Activated CD8-positive, alpha-beta memory T cell treated with anti-CD3 and anti-CD28 coated beads, Interleukin-2, amount 50 U/mL, for 4 hours (primary cell): ENCODE measurements at regions not wholly inside any gene's neighbourhood (a gene's known extent, or its start where the extent isn't known, plus 50 kb on each side); places are given as distances from the start of the nearest gene placed in this dataset.

Experiments used
- DNase-seq: peaks from one replicate; pipeline ENCODE4 v3.0.0-alpha.2; 2020

- DNase-seq, result no peak
These were observed 1404.2 kb upstream of the CELF2 start for GRCh38 chr10:9613338-9614075.

- no peak for DNase-seq
These were observed 1402.5 kb upstream of the CELF2 start for GRCh38 chr10:9615189-9615588.

GRCh38 chr10:9621216-9621615, 1396.5 kb upstream of the CELF2 start:
- no peak for DNase-seq

- no peak for DNase-seq
These were observed 1392.4 kb upstream of the CELF2 start for GRCh38 chr10:9625304-9625703.

GRCh38 chr10:9634466-9634865, 1383.2 kb upstream of the CELF2 start:
- no peak for DNase-seq

GRCh38 chr10:9635691-9636090, 1382.0 kb upstream of the CELF2 start:
- no peak for DNase-seq

- DNase-seq, result no peak
These were observed 1381.5 kb upstream of the CELF2 start for GRCh38 chr10:9636216-9636615.

- DNase-seq, result no peak
These were observed 1373.9 kb upstream of the CELF2 start for GRCh38 chr10:9643782-9644181.

- no peak for DNase-seq
These were observed 1372.3 kb upstream of the CELF2 start for GRCh38 chr10:9645404-9645803.

GRCh38 chr10:9645928-9646600, 1371.6 kb upstream of the CELF2 start:
- DNase-seq, result no peak

GRCh38 chr10:9654261-9654660, 1363.4 kb upstream of the CELF2 start:
- DNase-seq, result no peak

GRCh38 chr10:9656386-9656785, 1361.3 kb upstream of the CELF2 start:
- no peak for DNase-seq

- no peak for DNase-seq
These were observed 1360.7 kb upstream of the CELF2 start for GRCh38 chr10:9656996-9657395.

- no peak for DNase-seq
These were observed 1360.1 kb upstream of the CELF2 start for GRCh38 chr10:9657530-9657929.

GRCh38 chr10:9668411-9668810, 1349.3 kb upstream of the CELF2 start:
- DNase-seq, result no peak

GRCh38 chr10:9670911-9671310, 1346.8 kb upstream of the CELF2 start:
- DNase-seq, result no peak

- no peak for DNase-seq
These were observed 1336.0 kb upstream of the CELF2 start for GRCh38 chr10:9681655-9682054.

- no peak for DNase-seq
These were observed 1334.9 kb upstream of the CELF2 start for GRCh38 chr10:9682802-9683201.

GRCh38 chr10:9684186-9684585, 1333.5 kb upstream of the CELF2 start:
- DNase-seq, result no peak

GRCh38 chr10:9685596-9685995, 1332.1 kb upstream of the CELF2 start:
- no peak for DNase-seq

GRCh38 chr10:9688711-9689110, 1329.0 kb upstream of the CELF2 start:
- DNase-seq, result no peak

GRCh38 chr10:9707216-9707615, 1310.5 kb upstream of the CELF2 start:
- DNase-seq, result no peak

- no peak for DNase-seq
These were observed 1307.8 kb upstream of the CELF2 start for GRCh38 chr10:9709849-9710248.

- no peak for DNase-seq
These were observed 1305.3 kb upstream of the CELF2 start for GRCh38 chr10:9712393-9712792.

GRCh38 chr10:9719246-9719645, 1298.4 kb upstream of the CELF2 start:
- no peak for DNase-seq
